IMR-90 (cell line): ENCODE measurements at regions not wholly inside any gene's neighbourhood (a gene's known extent, or its start where the extent isn't known, plus 50 kb on each side); places are given as distances from the start of the nearest gene placed in this dataset.

Source experiments
- BHLHE40 ChIP-seq: fragments of 150-350 bp; IDR thresholded peaks from 2 replicates; pipeline ENCODE4 v1.6.1; 2016; ENCODE audit warnings: mild to moderate bottlenecking, low read depth, low read length
- CEBPB ChIP-seq: IDR thresholded peaks from 2 replicates; pipeline ENCODE4 v1.6.1; 2012; ENCODE audit warnings: low read depth, low read length, improper control_type of control experiment
- CHD1 ChIP-seq: IDR thresholded peaks from 2 replicates; pipeline ENCODE4 v1.6.1; 2012; ENCODE audit warnings: low read depth, low read length, improper control_type of control experiment
- CTCF ChIP-seq: conservative IDR thresholded peaks from 2 replicates; pipeline ENCODE4 v1.5.1; 2012; ENCODE audit warnings: mild to moderate bottlenecking, low read depth, low read length, improper control_type of control experiment
- ELK1 ChIP-seq: fragments of 150-350 bp; IDR thresholded peaks from 2 replicates; pipeline ENCODE4 v1.6.1; 2016; ENCODE audit warnings: low read depth, mild to moderate bottlenecking, low read length, moderate library complexity, borderline replicate concordance
- FOS ChIP-seq: fragments of 150-350 bp; IDR thresholded peaks from 2 replicates; pipeline ENCODE4 v1.6.1; 2016; ENCODE audit warnings: low read depth, low read length
- MXI1 ChIP-seq: IDR thresholded peaks from 2 replicates; pipeline ENCODE4 v1.6.1; 2012; ENCODE audit warnings: low read depth, mild to moderate bottlenecking, low read length, moderate library complexity, borderline replicate concordance
- NFE2L2 ChIP-seq: fragments of 150-350 bp; IDR thresholded peaks from 2 replicates; pipeline ENCODE4 v1.6.1; 2016; ENCODE audit warnings: low read depth, mild to moderate bottlenecking, low read length
- POLR2A ChIP-seq: IDR thresholded peaks from 2 replicates; pipeline ENCODE4 v1.6.1; 2012; ENCODE audit warnings: mild to moderate bottlenecking, low read depth, low read length
- RAD21 ChIP-seq: IDR thresholded peaks from 2 replicates; pipeline ENCODE4 v1.6.1; 2012; ENCODE audit warnings: low read length, improper control_type of control experiment
- SMC3 ChIP-seq: fragments of 150-350 bp; IDR thresholded peaks from 2 replicates; pipeline ENCODE4 v1.6.1; 2016; ENCODE audit warnings: low read depth, mild to moderate bottlenecking, antibody characterized with exemption, low read length, moderate library complexity
- USF2 ChIP-seq: fragments of 150-350 bp; IDR thresholded peaks from 2 replicates; pipeline ENCODE4 v1.6.1; 2017; ENCODE audit warnings: mild to moderate bottlenecking, antibody characterized with exemption, low read length, low read depth

- TF ChIP-seq CTCF, result no peak
- TF ChIP-seq SMC3, result no peak
- no peak for TF ChIP-seq RAD21
- TF ChIP-seq POLR2A, result no peak
- no peak for TF ChIP-seq FOS
- TF ChIP-seq ELK1, result no peak
- no peak for TF ChIP-seq CHD1
- TF ChIP-seq BHLHE40, result no peak
- no peak for TF ChIP-seq USF2
- TF ChIP-seq NFE2L2, result no peak
- no peak for TF ChIP-seq CEBPB
- TF ChIP-seq MXI1, result no peak
Observed at GRCh38 chr6:99846006-99846405, 148.0 kb downstream of the MCHR2 start.
